ENCODE measurements at regions not wholly inside any gene's neighbourhood (a gene's known extent, or its start where the extent isn't known, plus 50 kb on each side); places are given as distances from the start of the nearest gene placed in this dataset.

DNA sequence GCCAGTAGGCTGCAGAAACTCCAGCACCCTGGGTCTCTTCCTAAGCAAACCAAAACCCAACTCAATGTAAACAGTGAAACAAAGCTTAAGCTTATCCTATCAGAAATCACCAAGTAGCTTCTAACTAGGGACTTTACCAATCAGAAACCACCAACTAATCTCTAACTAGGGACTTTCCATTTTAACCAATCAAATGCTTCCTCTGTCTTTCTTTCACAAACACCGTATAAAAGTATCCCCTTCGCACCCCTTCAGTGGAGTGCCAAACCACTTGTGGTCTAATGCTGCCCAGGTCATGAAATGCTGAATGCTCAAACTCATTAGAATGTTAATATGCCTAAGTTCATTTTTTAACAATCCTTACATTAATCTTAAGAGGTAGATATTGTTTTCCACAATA, 250.5 kb upstream of the DUSP10 start:
- H3K36me3 ChIP-seq (ENCODE audit: control insufficient read depth, insufficient read depth, low read length) = no peaks in the 10 kb centered on the region
- H3K4me2 ChIP-seq (ENCODE audit: low read length) = no peak overlapping the region
- no peak overlapping the region for H2AFZ ChIP-seq
- TF ChIP-seq, protein P1, sequence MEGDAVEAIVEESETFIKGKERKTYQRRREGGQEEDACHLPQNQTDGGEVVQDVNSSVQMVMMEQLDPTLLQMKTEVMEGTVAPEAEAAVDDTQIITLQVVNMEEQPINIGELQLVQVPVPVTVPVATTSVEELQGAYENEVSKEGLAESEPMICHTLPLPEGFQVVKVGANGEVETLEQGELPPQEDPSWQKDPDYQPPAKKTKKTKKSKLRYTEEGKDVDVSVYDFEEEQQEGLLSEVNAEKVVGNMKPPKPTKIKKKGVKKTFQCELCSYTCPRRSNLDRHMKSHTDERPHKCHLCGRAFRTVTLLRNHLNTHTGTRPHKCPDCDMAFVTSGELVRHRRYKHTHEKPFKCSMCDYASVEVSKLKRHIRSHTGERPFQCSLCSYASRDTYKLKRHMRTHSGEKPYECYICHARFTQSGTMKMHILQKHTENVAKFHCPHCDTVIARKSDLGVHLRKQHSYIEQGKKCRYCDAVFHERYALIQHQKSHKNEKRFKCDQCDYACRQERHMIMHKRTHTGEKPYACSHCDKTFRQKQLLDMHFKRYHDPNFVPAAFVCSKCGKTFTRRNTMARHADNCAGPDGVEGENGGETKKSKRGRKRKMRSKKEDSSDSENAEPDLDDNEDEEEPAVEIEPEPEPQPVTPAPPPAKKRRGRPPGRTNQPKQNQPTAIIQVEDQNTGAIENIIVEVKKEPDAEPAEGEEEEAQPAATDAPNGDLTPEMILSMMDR (IDR thresholded peaks at IDR 0.05) = no peak
- no peaks in the 10 kb centered on the region for H3K4me1 ChIP-seq
- no peaks in the 10 kb centered on the region for H3K79me2 ChIP-seq
- H3K9ac ChIP-seq = no peak overlapping the region
- no peak overlapping the region for H3K4me3 ChIP-seq (ENCODE audit: low read depth, low read length)
- H3K9me3 ChIP-seq (ENCODE audit: control insufficient read depth, low read length) = no peaks in the 10 kb centered on the region
- no peak overlapping the region for H3K27ac ChIP-seq
- H3K27me3 ChIP-seq (ENCODE audit: control insufficient read depth, insufficient read depth, low read length) = no peaks in the 10 kb centered on the region

DNA sequence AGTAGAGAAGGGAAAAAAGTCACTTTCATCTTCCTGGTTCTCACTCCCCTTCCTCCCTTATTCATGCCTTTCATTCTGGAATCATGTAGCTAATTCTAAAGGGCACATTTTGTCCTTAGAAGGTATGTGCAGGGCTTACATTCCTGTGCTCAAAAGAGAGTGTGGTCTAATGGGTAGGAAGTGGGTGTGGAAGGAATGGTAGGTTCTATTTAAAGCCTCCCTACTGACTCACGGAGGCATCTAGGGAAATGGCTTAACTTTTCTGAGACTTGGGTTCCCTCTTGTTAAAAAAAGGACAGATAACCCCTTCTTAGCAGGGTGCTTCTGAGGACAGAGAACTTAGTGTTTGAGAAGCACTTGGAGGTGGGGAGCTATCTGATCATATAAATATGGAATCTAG, 249.3 kb upstream of the DUSP10 start:
- Histone ChIP-seq H3K27me3 (ENCODE audit: control insufficient read depth, insufficient read depth, low read length) (no peaks in the 10 kb centered on the region), H3K27ac (no peak overlapping the region), H3K9ac (no peak overlapping the region), H3K79me2 (no peaks in the 10 kb centered on the region), H3K4me2 (ENCODE audit: low read length) (no peak overlapping the region), H3K36me3 (ENCODE audit: control insufficient read depth, insufficient read depth, low read length) (no peaks in the 10 kb centered on the region), H3K4me3 (ENCODE audit: low read depth, low read length) (no peak overlapping the region), H2AFZ (no peak overlapping the region), H3K9me3 (ENCODE audit: control insufficient read depth, low read length) (no peaks in the 10 kb centered on the region), H3K4me1 (no peaks in the 10 kb centered on the region)
- TF ChIP-seq, protein P1 (IDR thresholded peaks at IDR 0.05) = no peak

DNA sequence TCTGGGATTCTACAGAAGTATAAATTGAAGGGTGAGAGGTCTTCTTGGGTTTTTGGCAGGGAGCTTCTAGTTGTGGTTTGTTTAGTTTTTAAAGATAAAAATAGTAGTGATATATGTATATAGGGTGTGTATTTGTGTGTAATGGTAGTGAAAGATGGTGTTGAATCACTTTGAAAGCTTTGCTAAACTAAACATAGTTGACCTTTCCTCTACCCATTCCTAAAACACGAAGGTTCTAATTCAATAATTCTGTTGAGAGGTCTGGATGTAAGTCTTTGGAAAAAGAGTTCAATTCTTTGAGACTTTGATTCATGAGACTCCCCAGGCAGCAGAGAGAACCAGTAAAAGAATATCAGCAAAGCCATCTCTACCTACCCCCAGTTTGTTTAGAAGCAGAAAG, 247.9 kb upstream of the DUSP10 start:
- H3K27me3 ChIP-seq (ENCODE audit: control insufficient read depth, insufficient read depth, low read length) = no peaks in the 10 kb centered on the region
- TF ChIP-seq, protein P1 (IDR thresholded peaks at IDR 0.05) = no peak
- H3K27ac ChIP-seq = no peak overlapping the region
- H3K4me3 ChIP-seq (ENCODE audit: low read depth, low read length) = no peak overlapping the region
- no peaks in the 10 kb centered on the region for H3K79me2 ChIP-seq
- no peaks in the 10 kb centered on the region for H3K36me3 ChIP-seq (ENCODE audit: control insufficient read depth, insufficient read depth, low read length)
- no peaks in the 10 kb centered on the region for H3K9me3 ChIP-seq (ENCODE audit: control insufficient read depth, low read length)
- H2AFZ ChIP-seq = no peak overlapping the region
- H3K4me1 ChIP-seq = no peaks in the 10 kb centered on the region
- no peak overlapping the region for H3K9ac ChIP-seq
- no peak overlapping the region for H3K4me2 ChIP-seq (ENCODE audit: low read length)

DNA sequence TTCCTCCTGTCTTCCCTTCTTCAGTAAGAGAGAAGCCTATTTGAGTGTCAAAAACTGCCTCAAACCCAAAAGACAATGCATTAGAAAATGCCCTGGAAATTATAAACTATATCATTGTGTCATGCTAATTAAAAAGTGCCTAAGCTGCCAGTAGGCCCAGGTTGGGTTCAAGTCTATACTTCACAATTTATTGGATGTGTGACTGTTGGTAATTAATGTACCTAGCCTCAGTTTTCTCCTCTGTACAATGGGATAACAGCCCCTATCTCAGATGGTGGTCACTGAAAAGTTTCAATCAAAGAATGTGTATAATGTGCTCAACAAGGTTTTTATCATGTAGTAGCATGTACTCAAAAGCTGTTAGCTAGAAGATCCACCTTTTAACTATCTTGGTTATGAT, 246.9 kb upstream of the DUSP10 start:
- no peak overlapping the region for H3K27ac ChIP-seq

More for the DNA sequence above, 246.9 kb upstream of the DUSP10 start:
- H2AFZ ChIP-seq = no peak overlapping the region
- no peaks in the 10 kb centered on the region for H3K79me2 ChIP-seq
- H3K27me3 ChIP-seq (ENCODE audit: control insufficient read depth, insufficient read depth, low read length) = no peaks in the 10 kb centered on the region
- H3K4me2 ChIP-seq (ENCODE audit: low read length) = no peak overlapping the region
- no peaks in the 10 kb centered on the region for H3K9me3 ChIP-seq (ENCODE audit: control insufficient read depth, low read length)
- H3K9ac ChIP-seq = no peak overlapping the region
- TF ChIP-seq, protein P1 (IDR thresholded peaks at IDR 0.05) = no peak
- no peaks in the 10 kb centered on the region for H3K4me1 ChIP-seq
- H3K36me3 ChIP-seq (ENCODE audit: control insufficient read depth, insufficient read depth, low read length) = no peaks in the 10 kb centered on the region
- H3K4me3 ChIP-seq (ENCODE audit: low read depth, low read length) = no peak overlapping the region
